Esophagus (tissue), 2 donors: ENCODE measurements at regions not wholly inside any gene's neighbourhood (a gene's known extent, or its start where the extent isn't known, plus 50 kb on each side); places are given as distances from the start of the nearest gene placed in this dataset.

Experiments
- H3K27ac ChIP-seq, 2 donors: one replicate each; pipeline ENCODE4 v1.5.1; 2013; ENCODE audit warnings: low read depth in 2 of 2, mild to moderate bottlenecking in 2 of 2, inconsistent platforms in 1 of 2, low read length in 1 of 2, moderate library complexity in 1 of 2
- H3K27me3 ChIP-seq, 2 donors: one replicate each; pipeline ENCODE4 v1.6.1; 2013; ENCODE audit warnings: low read length in 2 of 2, control low read depth in 1 of 2, mild to moderate bottlenecking in 1 of 2; ENCODE audit not compliant: insufficient read depth in 2 of 2, control insufficient read depth in 1 of 2
- H3K36me3 ChIP-seq, 2 donors: one replicate each; pipeline ENCODE4 v1.6.1; 2013; ENCODE audit warnings: low read length in 1 of 2; ENCODE audit not compliant: control insufficient read depth in 2 of 2, insufficient read depth in 2 of 2
- H3K4me1 ChIP-seq, 2 donors: one replicate each; pipeline ENCODE4 v1.6.1; 2013; ENCODE audit warnings: low read length in 1 of 2; ENCODE audit not compliant: control insufficient read depth in 2 of 2, insufficient read depth in 2 of 2
- H3K4me3 ChIP-seq, 2 donors: one replicate each; pipeline ENCODE4 v1.5.1; 2013; ENCODE audit warnings: low read length in 2 of 2, mild to moderate bottlenecking in 2 of 2, low read depth in 1 of 2, moderate library complexity in 1 of 2
- H3K9me3 ChIP-seq, 2 donors: one replicate each; pipeline ENCODE4 v1.6.1; 2013; ENCODE audit warnings: mild to moderate bottlenecking in 2 of 2, low read depth in 1 of 2, low read length in 1 of 2, moderate library complexity in 1 of 2; ENCODE audit not compliant: control insufficient read depth in 2 of 2, insufficient read depth in 1 of 2
- WGBS, 2 donors: extraction: QIAGEN DNeasy Blood & Tissue Kit; methylation state at CpG; one replicate each; pipeline ENCODE4 v1.1.7; 2013; 5-methylcytosine and 5-hydroxymethylcytosine counted together
- donor health status: healthy with polysubstance abuse.
- donor health status: Bipolar disorder and iron deficiency.

GRCh38 chr1:38420666-38421065, 374.1 kb upstream of the POU3F1 start:
- no peak overlapping the region for H3K27ac ChIP-seq
- no peaks in the 10 kb centered on the region for H3K4me1 ChIP-seq
- H3K9me3 ChIP-seq = no peaks in the 10 kb centered on the region
- no peaks in the 10 kb centered on the region for H3K27me3 ChIP-seq
- 60 to 77% methylated on average over 4 of the region's 4 CpGs for WGBS, 2 donors
- no peak overlapping the region for H3K4me3 ChIP-seq
- no peaks in the 10 kb centered on the region for H3K36me3 ChIP-seq

- Histone ChIP-seq H3K4me3 (no peak overlapping the region), H3K9me3 (no peaks in the 10 kb centered on the region), H3K27ac (no peak overlapping the region), H3K36me3 (no peaks in the 10 kb centered on the region), H3K27me3 (no peaks in the 10 kb centered on the region), H3K4me1 (no peaks in the 10 kb centered on the region)
- 61 to 71% methylated on average over 9 of the region's 9 CpGs for WGBS, 2 donors
Observed at GRCh38 chr1:38418195-38419030, 371.8 kb upstream of the POU3F1 start.

- H3K4me1 ChIP-seq = no peaks in the 10 kb centered on the region
- H3K9me3 ChIP-seq = peaks cover 2 to 7% of the 10 kb centered on the region in 2 donors
- H3K36me3 ChIP-seq = no peaks in the 10 kb centered on the region
- no peak overlapping the region for H3K4me3 ChIP-seq
- WGBS, 2 donors = 82 to 83% methylated on average over 2 of the region's 2 CpGs
- no peaks in the 10 kb centered on the region for H3K27me3 ChIP-seq
- H3K27ac ChIP-seq = no peak overlapping the region
Observed at GRCh38 chr1:38403667-38404066, 357.1 kb upstream of the POU3F1 start.

GRCh38 chr1:38402230-38402815, 355.7 kb upstream of the POU3F1 start:
- H3K36me3 ChIP-seq = no peaks in the 10 kb centered on the region
- 37 to 60% methylated on average over 2 of the region's 2 CpGs for WGBS, 2 donors
- peaks cover 2 to 7% of the 10 kb centered on the region in 2 donors for H3K9me3 ChIP-seq
- H3K4me1 ChIP-seq = no peaks in the 10 kb centered on the region
- no peak overlapping the region for H3K4me3 ChIP-seq
- H3K27me3 ChIP-seq = no peaks in the 10 kb centered on the region
- no peak overlapping the region for H3K27ac ChIP-seq

GRCh38 chr1:38396606-38397005, 350.0 kb upstream of the POU3F1 start:
- H3K4me3 ChIP-seq = no peak overlapping the region
- H3K9me3 ChIP-seq = no peaks in the 10 kb centered on the region
- H3K36me3 ChIP-seq = no peaks in the 10 kb centered on the region
- no peak overlapping the region for H3K27ac ChIP-seq
- 93 to 95% methylated on average over 1 of the region's 1 CpG for WGBS, 2 donors
- H3K27me3 ChIP-seq = no peaks in the 10 kb centered on the region
- no peaks in the 10 kb centered on the region for H3K4me1 ChIP-seq

GRCh38 chr1:38394303-38394702, 347.7 kb upstream of the POU3F1 start:
- no peaks in the 10 kb centered on the region for H3K36me3 ChIP-seq
- no peak overlapping the region for H3K27ac ChIP-seq
- H3K9me3 ChIP-seq = peaks cover 0 to 3% of the 10 kb centered on the region in 2 donors

GRCh38 chr1:38392861-38393260, 346.3 kb upstream of the POU3F1 start:
- WGBS, 2 donors = 61 to 71% methylated on average over 2 of the region's 2 CpGs
- Histone ChIP-seq H3K36me3 (no peaks in the 10 kb centered on the region), H3K4me1 (no peaks in the 10 kb centered on the region), H3K27me3 (no peaks in the 10 kb centered on the region), H3K4me3 (no peak overlapping the region), H3K27ac (no peak overlapping the region), H3K9me3 (peaks cover 0 to 3% of the 10 kb centered on the region in 2 donors)

More at GRCh38 chr1:38394303-38394702, 347.7 kb upstream of the POU3F1 start:
- Histone ChIP-seq H3K4me1 (no peaks in the 10 kb centered on the region), H3K4me3 (no peak overlapping the region), H3K27me3 (no peaks in the 10 kb centered on the region)

- Histone ChIP-seq H3K36me3 (no peaks in the 10 kb centered on the region), H3K9me3 (no peaks in the 10 kb centered on the region), H3K4me3 (no peak overlapping the region), H3K27ac (no peak overlapping the region), H3K27me3 (no peaks in the 10 kb centered on the region), H3K4me1 (no peaks in the 10 kb centered on the region)
- 59 to 71% methylated on average over 8 of the region's 8 CpGs for WGBS, 2 donors
Observed at GRCh38 chr1:38381256-38381655, 334.7 kb upstream of the POU3F1 start.

GRCh38 chr1:38376577-38376976, 330.0 kb upstream of the POU3F1 start:
- no peaks in the 10 kb centered on the region for H3K4me1 ChIP-seq
- peaks cover 0 to 5% of the 10 kb centered on the region in 2 donors for H3K9me3 ChIP-seq
- 59 to 77% methylated on average over 2 of the region's 2 CpGs for WGBS, 2 donors

GRCh38 chr1:38375035-38375434, 328.4 kb upstream of the POU3F1 start:
- Histone ChIP-seq H3K4me1 (no peaks in the 10 kb centered on the region), H3K27ac (no peak overlapping the region), H3K36me3 (no peaks in the 10 kb centered on the region), H3K27me3 (no peaks in the 10 kb centered on the region), H3K9me3 (peaks cover 0 to 5% of the 10 kb centered on the region in 2 donors), H3K4me3 (no peak overlapping the region)
- WGBS, 2 donors = 59 to 60% methylated on average over 1 of the region's 1 CpG

More at GRCh38 chr1:38376577-38376976, 330.0 kb upstream of the POU3F1 start:
- H3K4me3 ChIP-seq = no peak overlapping the region
- no peaks in the 10 kb centered on the region for H3K27me3 ChIP-seq
- H3K27ac ChIP-seq = no peak overlapping the region
- no peaks in the 10 kb centered on the region for H3K36me3 ChIP-seq
